ENCODE measurements at regions not wholly inside any gene's neighbourhood (a gene's known extent, or its start where the extent isn't known, plus 50 kb on each side); places are given as distances from the start of the nearest gene placed in this dataset.
"Not testable (repeated sequence)": the region's sequence is repeated elsewhere in the genome, so short reads cannot be mapped to it uniquely, and the experiment has no call there.

- H2BK12ac ChIP-seq (ENCODE audit: low read depth, low read length); H4K8ac ChIP-seq (ENCODE audit: extremely low read depth, insufficient read depth, low read length); H3K4me3 ChIP-seq (ENCODE audit: extremely low read depth in 1 of 4, insufficient read depth in 2 of 4, low read depth in 3 of 4, low read length in 4 of 4); CTCF ChIA-PET (ENCODE audit: partially characterized antibody); H3K79me2 ChIP-seq (ENCODE audit: control insufficient read depth in 1 of 2, insufficient read depth in 2 of 2, low read length in 2 of 2); H3K14ac ChIP-seq (ENCODE audit: insufficient read length); FAIRE-seq; H2BK5ac ChIP-seq (ENCODE audit: low read depth, low read length); H2BK120ac ChIP-seq (replicated peaks; ENCODE audit: low read depth, low read length); H2AFZ ChIP-seq (ENCODE audit: low read length); H2BK15ac ChIP-seq (ENCODE audit: low read length); H3K9me3 ChIP-seq (ENCODE audit: insufficient read depth in 2 of 2, low read depth in 1 of 2, low read length in 1 of 2); H3K79me1 ChIP-seq (ENCODE audit: low read depth, low read length); H3K56ac ChIP-seq (replicated peaks; ENCODE audit: insufficient read length, low read depth, low read length); H3K23me2 ChIP-seq (ENCODE audit: low read depth, low read length); H3K4me1 ChIP-seq (replicated peaks in 1 of 4; ENCODE audit: control insufficient read depth in 3 of 4, insufficient read depth in 4 of 4, low read length in 3 of 4); H4K5ac ChIP-seq (ENCODE audit: insufficient read length, low read depth, low read length); H2BK20ac ChIP-seq (ENCODE audit: low read length); DNase-seq (ENCODE audit: low read depth in 1 of 2, low spot score in 2 of 2); H3K23ac ChIP-seq (ENCODE audit: insufficient read length); H4K20me1 ChIP-seq (replicated peaks in 1 of 2; ENCODE audit: control insufficient read depth in 1 of 2, insufficient read depth in 2 of 2, low read length in 2 of 2); H3K4me2 ChIP-seq (ENCODE audit: insufficient read depth in 1 of 2, low read depth in 2 of 2, low read length in 2 of 2); H3K9ac ChIP-seq (replicated peaks in 1 of 4; ENCODE audit: extremely low read depth in 1 of 4, low read depth in 3 of 4, low read length in 3 of 4); H3K18ac ChIP-seq (ENCODE audit: extremely low read depth, low read length); H3K4ac ChIP-seq (replicated peaks; ENCODE audit: insufficient read length, low read depth, low read length); H3K27ac ChIP-seq (ENCODE audit: low read depth, low read length); H2AK5ac ChIP-seq (ENCODE audit: low read depth, low read length); POLR2A ChIA-PET (ENCODE audit: partially characterized antibody); H3K27me3 ChIP-seq (replicated peaks in 1 of 4; ENCODE audit: control insufficient read depth in 3 of 4, extremely low read depth in 1 of 4, insufficient read depth in 3 of 4, low read length in 3 of 4); H4K91ac ChIP-seq (replicated peaks; ENCODE audit: insufficient read length, low read length); H3K36me3 ChIP-seq (ENCODE audit: control insufficient read depth in 2 of 4, insufficient read depth in 4 of 4, low read length in 3 of 4): not testable (repeated sequence)
- WGBS, 2 experiments (ENCODE audit: extremely low coverage in 1 of 2, insufficient coverage in 1 of 2, insufficient read length in 1 of 2, insufficient replicate concordance in 2 of 2, low coverage in 1 of 2, low lambda C conversion rate in 2 of 2, missing lambda C conversion rate in 1 of 2), result 80% methylated on average over 2 of the region's 4 CpGs; no CpG with 5 or more reads in 1 of the 2 experiments
These were observed 1709.8 kb downstream of the SPATA31A7 start for GRCh38 chr9:62899666-62900065.

- H4K5ac ChIP-seq (ENCODE audit: insufficient read length, low read depth, low read length); H4K20me1 ChIP-seq (replicated peaks in 1 of 2; ENCODE audit: control insufficient read depth in 1 of 2, insufficient read depth in 2 of 2, low read length in 2 of 2); H3K9ac ChIP-seq (replicated peaks in 1 of 4; ENCODE audit: extremely low read depth in 1 of 4, low read depth in 3 of 4, low read length in 3 of 4); H3K23me2 ChIP-seq (ENCODE audit: low read depth, low read length); H2BK12ac ChIP-seq (ENCODE audit: low read depth, low read length); H3K36me3 ChIP-seq (ENCODE audit: control insufficient read depth in 2 of 4, insufficient read depth in 4 of 4, low read length in 3 of 4); H2BK15ac ChIP-seq (ENCODE audit: low read length); H2BK5ac ChIP-seq (ENCODE audit: low read depth, low read length); H3K27me3 ChIP-seq (replicated peaks in 1 of 4; ENCODE audit: control insufficient read depth in 3 of 4, extremely low read depth in 1 of 4, insufficient read depth in 3 of 4, low read length in 3 of 4); H3K14ac ChIP-seq (ENCODE audit: insufficient read length); H3K4me2 ChIP-seq (ENCODE audit: insufficient read depth in 1 of 2, low read depth in 2 of 2, low read length in 2 of 2); H3K4ac ChIP-seq (replicated peaks; ENCODE audit: insufficient read length, low read depth, low read length); CTCF ChIA-PET (ENCODE audit: partially characterized antibody); H3K18ac ChIP-seq (ENCODE audit: extremely low read depth, low read length); H3K27ac ChIP-seq (ENCODE audit: low read depth, low read length); POLR2A ChIA-PET (ENCODE audit: partially characterized antibody); H3K56ac ChIP-seq (replicated peaks; ENCODE audit: insufficient read length, low read depth, low read length); H2AK5ac ChIP-seq (ENCODE audit: low read depth, low read length); H3K4me1 ChIP-seq (replicated peaks in 1 of 4; ENCODE audit: control insufficient read depth in 3 of 4, insufficient read depth in 4 of 4, low read length in 3 of 4); H3K23ac ChIP-seq (ENCODE audit: insufficient read length); H3K79me2 ChIP-seq (ENCODE audit: control insufficient read depth in 1 of 2, insufficient read depth in 2 of 2, low read length in 2 of 2); FAIRE-seq; H4K8ac ChIP-seq (ENCODE audit: extremely low read depth, insufficient read depth, low read length); H2BK120ac ChIP-seq (replicated peaks; ENCODE audit: low read depth, low read length); H3K79me1 ChIP-seq (ENCODE audit: low read depth, low read length); H3K9me3 ChIP-seq (ENCODE audit: insufficient read depth in 2 of 2, low read depth in 1 of 2, low read length in 1 of 2); H2BK20ac ChIP-seq (ENCODE audit: low read length); H4K91ac ChIP-seq (replicated peaks; ENCODE audit: insufficient read length, low read length); H3K4me3 ChIP-seq (ENCODE audit: extremely low read depth in 1 of 4, insufficient read depth in 2 of 4, low read depth in 3 of 4, low read length in 4 of 4); DNase-seq (ENCODE audit: low read depth in 1 of 2, low spot score in 2 of 2); H2AFZ ChIP-seq (ENCODE audit: low read length): not testable (repeated sequence)
- 98% methylated on average over 3 of the region's 3 CpGs; no CpG with 5 or more reads in 1 of the 2 experiments for WGBS, 2 experiments (ENCODE audit: extremely low coverage in 1 of 2, insufficient coverage in 1 of 2, insufficient read length in 1 of 2, insufficient replicate concordance in 2 of 2, low coverage in 1 of 2, low lambda C conversion rate in 2 of 2, missing lambda C conversion rate in 1 of 2)
These were observed 1714.2 kb downstream of the SPATA31A7 start for GRCh38 chr9:62904061-62904460.
